ENCODE measurements at regions not wholly inside any gene's neighbourhood (a gene's known extent, or its start where the extent isn't known, plus 50 kb on each side); places are given as distances from the start of the nearest gene placed in this dataset.

- Mint-ChIP-seq H3K27ac (no peak overlapping the region), H3K36me3 (ENCODE audit: low read depth) (peaks cover 17% of the 10 kb centered on the region), H3K4me3 (no peak overlapping the region), H3K9me3 (peaks cover 21% of the 10 kb centered on the region), H3K4me1 (peaks cover 28% of the 10 kb centered on the region), H3K27me3 (no peaks in the 10 kb centered on the region)
- DNase-seq, result no peak
- CTCF ChIA-PET, result no interaction called here
- POLR2A ChIA-PET, result interaction anchor here (2.0 kb wide), 1 partner anchor 9 kb away, joined by 5 read pairs; no protein-coding TSS in a partner anchor
Measured at GRCh38 chr6:14267885-14268660, 150.5 kb downstream of the CD83 start.

- POLR2A ChIA-PET, result interaction anchor here (1.0 to 1.1 kb wide), 2 partner anchors 9 to 1189 kb away, joined by 3 read pairs; no protein-coding TSS in a partner anchor
- CTCF ChIA-PET, result no interaction called here
- Mint-ChIP-seq H3K4me1 (peaks cover 28% of the 10 kb centered on the region), H3K36me3 (ENCODE audit: low read depth) (peaks cover 10% of the 10 kb centered on the region), H3K9me3 (peaks cover 15% of the 10 kb centered on the region), H3K27me3 (no peaks in the 10 kb centered on the region), H3K4me3 (no peak overlapping the region), H3K27ac (no peak overlapping the region)
- no peak for DNase-seq
Measured at GRCh38 chr6:14269436-14269835, 151.9 kb downstream of the CD83 start.

GRCh38 chr6:14270142-14270893, 152.7 kb downstream of the CD83 start:
- no peaks in the 10 kb centered on the region for H3K27me3 Mint-ChIP-seq
- peak overlapping the region; percentile 78 for H3K27ac Mint-ChIP-seq
- H3K36me3 Mint-ChIP-seq (ENCODE audit: low read depth), result peaks cover 10% of the 10 kb centered on the region
- H3K4me1 Mint-ChIP-seq, result peaks cover 29% of the 10 kb centered on the region
- H3K9me3 Mint-ChIP-seq, result peaks cover 9% of the 10 kb centered on the region
- no peak for DNase-seq
- POLR2A ChIA-PET, result interaction anchor here (1.0 to 1.1 kb wide), 2 partner anchors 8 to 1188 kb away, joined by 3 read pairs; no protein-coding TSS in a partner anchor
- H3K4me3 Mint-ChIP-seq, result no peak overlapping the region
- CTCF ChIA-PET, result interaction anchor here (1.4 kb wide), 1 partner anchor 441 kb away, joined by 3 read pairs; no protein-coding TSS in a partner anchor

- peak; percentile 81 for DNase-seq
- ChIA-PET POLR2A (interaction anchor here (0.7 kb wide), 1 partner anchor 19 kb away, joined by 3 read pairs; no protein-coding TSS in a partner anchor), CTCF (interaction anchor here (1.4 kb wide), 2 partner anchors 60 to 440 kb away, joined by 3 read pairs; no protein-coding TSS in a partner anchor)
- Mint-ChIP-seq H3K4me3 (no peak overlapping the region), H3K27ac (peak overlapping the region; percentile 78), H3K4me1 (peaks cover 34% of the 10 kb centered on the region), H3K36me3 (ENCODE audit: low read depth) (peaks cover 10% of the 10 kb centered on the region), H3K27me3 (no peaks in the 10 kb centered on the region), H3K9me3 (peaks cover 9% of the 10 kb centered on the region)
Measured at GRCh38 chr6:14270925-14271788, 153.6 kb downstream of the CD83 start.

- Mint-ChIP-seq H3K27ac (peak overlapping the region; percentile 78), H3K9me3 (peaks cover 9% of the 10 kb centered on the region), H3K4me3 (no peak overlapping the region), H3K36me3 (ENCODE audit: low read depth) (peaks cover 10% of the 10 kb centered on the region), H3K27me3 (no peaks in the 10 kb centered on the region), H3K4me1 (peaks cover 43% of the 10 kb centered on the region)
- CTCF ChIA-PET, result interaction anchor here (0.6 to 1.4 kb wide), 3 partner anchors 60 to 1109 kb away, joined by 3 read pairs; no protein-coding TSS in a partner anchor
- no peak for DNase-seq
- POLR2A ChIA-PET, result interaction anchor here (0.7 kb wide), 1 partner anchor 18 kb away, joined by 3 read pairs; no protein-coding TSS in a partner anchor
Measured at GRCh38 chr6:14271789-14272736, 154.5 kb downstream of the CD83 start.

- DNase-seq, result no peak
- CTCF ChIA-PET, result interaction anchor here (0.6 kb wide), 1 partner anchor 1109 kb away, joined by 3 read pairs; no protein-coding TSS in a partner anchor
- POLR2A ChIA-PET, result no interaction called here
- no peak overlapping the region for H3K27ac Mint-ChIP-seq
- peaks cover 10% of the 10 kb centered on the region for H3K36me3 Mint-ChIP-seq (ENCODE audit: low read depth)
- H3K4me1 Mint-ChIP-seq, result peaks cover 50% of the 10 kb centered on the region
- no peak overlapping the region for H3K4me3 Mint-ChIP-seq
- H3K27me3 Mint-ChIP-seq, result no peaks in the 10 kb centered on the region
- H3K9me3 Mint-ChIP-seq, result peaks cover 9% of the 10 kb centered on the region
Measured at GRCh38 chr6:14272737-14273085, 155.1 kb downstream of the CD83 start.

GRCh38 chr6:14273191-14273590, 155.6 kb downstream of the CD83 start:
- ChIA-PET POLR2A (no interaction called here), CTCF (no interaction called here)
- Mint-ChIP-seq H3K9me3 (peaks cover 9% of the 10 kb centered on the region), H3K27ac (no peak overlapping the region), H3K36me3 (ENCODE audit: low read depth) (peaks cover 10% of the 10 kb centered on the region), H3K4me3 (no peak overlapping the region), H3K27me3 (no peaks in the 10 kb centered on the region), H3K4me1 (peaks cover 55% of the 10 kb centered on the region)
- DNase-seq, result no peak

GRCh38 chr6:14274016-14274415, 156.4 kb downstream of the CD83 start:
- H3K36me3 Mint-ChIP-seq (ENCODE audit: low read depth), result peaks cover 10% of the 10 kb centered on the region
- peaks cover 9% of the 10 kb centered on the region for H3K9me3 Mint-ChIP-seq
- ChIA-PET CTCF (no interaction called here), POLR2A (no interaction called here)
- no peaks in the 10 kb centered on the region for H3K27me3 Mint-ChIP-seq
- no peak overlapping the region for H3K27ac Mint-ChIP-seq
- H3K4me1 Mint-ChIP-seq, result peaks cover 56% of the 10 kb centered on the region
- H3K4me3 Mint-ChIP-seq, result no peak overlapping the region
- no peak for DNase-seq

- Mint-ChIP-seq H3K27ac (no peak overlapping the region), H3K36me3 (ENCODE audit: low read depth) (peaks cover 10% of the 10 kb centered on the region), H3K4me3 (no peak overlapping the region), H3K27me3 (no peaks in the 10 kb centered on the region), H3K9me3 (peaks cover 13% of the 10 kb centered on the region), H3K4me1 (peaks cover 56% of the 10 kb centered on the region)
- ChIA-PET POLR2A (interaction anchor here (0.6 kb wide), 1 partner anchor 10 kb away, joined by 3 read pairs; no protein-coding TSS in a partner anchor), CTCF (no interaction called here)
- no peak for DNase-seq
Measured at GRCh38 chr6:14274546-14275492, 157.2 kb downstream of the CD83 start.

GRCh38 chr6:14275493-14275851, 157.9 kb downstream of the CD83 start:
- POLR2A ChIA-PET, result interaction anchor here (0.6 kb wide), 1 partner anchor 9 kb away, joined by 3 read pairs; no protein-coding TSS in a partner anchor
- Mint-ChIP-seq H3K27me3 (no peaks in the 10 kb centered on the region), H3K36me3 (ENCODE audit: low read depth) (peaks cover 10% of the 10 kb centered on the region), H3K4me3 (no peak overlapping the region), H3K27ac (no peak overlapping the region), H3K9me3 (peaks cover 17% of the 10 kb centered on the region), H3K4me1 (peaks cover 50% of the 10 kb centered on the region)
- DNase-seq, result no peak
- CTCF ChIA-PET, result no interaction called here

- H3K36me3 Mint-ChIP-seq (ENCODE audit: low read depth), result peaks cover 7% of the 10 kb centered on the region
- ChIA-PET CTCF (no interaction called here), POLR2A (interaction anchor here (2.2 kb wide), 1 partner anchor 8 kb away, joined by 5 read pairs; no protein-coding TSS in a partner anchor)
- no peaks in the 10 kb centered on the region for H3K27me3 Mint-ChIP-seq
- peaks cover 17% of the 10 kb centered on the region for H3K9me3 Mint-ChIP-seq
- peak overlapping the region; percentile 93 for H3K27ac Mint-ChIP-seq
- no peak for DNase-seq
- H3K4me3 Mint-ChIP-seq, result no peak overlapping the region
- peaks cover 44% of the 10 kb centered on the region for H3K4me1 Mint-ChIP-seq
Measured at GRCh38 chr6:14276071-14276470, 158.5 kb downstream of the CD83 start.

Data from activated CD4-positive, alpha-beta memory T cell treated with anti-CD3 and anti-CD28 coated beads, Interleukin-2, amount 10 ng/mL, durations not matched to agents 7 days and 5 days (primary cell).